Vagina (tissue), 2 donors: ENCODE measurements at regions not wholly inside any gene's neighbourhood (a gene's known extent, or its start where the extent isn't known, plus 50 kb on each side); places are given as distances from the start of the nearest gene placed in this dataset.
"Not testable (repeated sequence)": the region's sequence is repeated elsewhere in the genome, so short reads cannot be mapped to it uniquely, and the experiment has no call there.

Experiments
- DNase-seq, 2 donors: peaks; one replicate each; pipeline ENCODE4 v3.0.0-alpha.2; 2017; ENCODE audit errors: extremely low spot score in 2 of 2
- H3K27ac ChIP-seq: fragments of 200-600 bp; sonication (generic); one replicate; pipeline ENCODE4 v1.5.1; 2019
- H3K27me3 ChIP-seq: fragments of 200-600 bp; sonication (generic); one replicate; pipeline ENCODE4 v1.5.1; 2019
- H3K36me3 ChIP-seq, 2 donors: fragments of 200-600 bp; sonication (generic); one replicate each; pipeline ENCODE4 v1.5.1; 2017 to 2019
- H3K4me1 ChIP-seq: fragments of 200-600 bp; sonication (generic); one replicate; pipeline ENCODE4 v1.5.1; 2019
- H3K4me3 ChIP-seq, 2 donors: fragments of 200-600 bp; sonication (generic); 1 replicate in 1 of 2; 2 replicates in 1 of 2; pipeline ENCODE4 v1.5.1; 2016 to 2019
- H3K9me3 ChIP-seq: fragments of 200-600 bp; sonication (generic); one replicate; pipeline ENCODE4 v1.5.1; 2019
- CTCF ChIP-seq, 3 experiments: fragments of 450-650 bp in 2 of 3; fragments of 200-600 bp in 1 of 3; sonication (generic) in 1 of 3; IDR thresholded peaks; one replicate each; pipeline ENCODE4 v1.5.1; 2017 to 2019; ENCODE audit warnings: antibody characterized with exemption in 3 of 3, mild to moderate bottlenecking in 2 of 3, moderate library complexity in 2 of 3
- POLR2A ChIP-seq, 2 donors: fragments of 450-650 bp; IDR thresholded peaks; one replicate each; pipeline ENCODE4 v1.6.1; 2017; ENCODE audit warnings: antibody characterized with exemption in 2 of 2, mild to moderate bottlenecking in 2 of 2, moderate library complexity in 2 of 2
- POLR2AphosphoS5 ChIP-seq, 2 donors: sonication (generic); formaldehyde crosslinking; IDR thresholded peaks; one replicate each; pipeline ENCODE4 v1.9.0; 2017; ENCODE audit warnings: antibody characterized with exemption in 2 of 2, mild to moderate bottlenecking in 2 of 2, low read depth in 1 of 2; ENCODE audit not compliant: insufficient read depth in 1 of 2
- intact Hi-C: fragments of 100-400 bp; cut with DNase I; formaldehyde crosslinking; loops from one replicate; pipeline ENCODE4 v1.15.1; 2023

- Histone ChIP-seq H3K36me3 (no peaks in the 10 kb centered on the region), H3K9me3 (no peaks in the 10 kb centered on the region), H3K4me1 (no peaks in the 10 kb centered on the region), H3K27ac (no peak overlapping the region), H3K4me3 (no peak overlapping the region), H3K27me3 (no peaks in the 10 kb centered on the region)
- intact Hi-C loops, result no loop called here
- no peak for DNase-seq
- TF ChIP-seq CTCF (IDR thresholded peaks at IDR 0.05) (no peak), POLR2A (IDR thresholded peaks at IDR 0.05) (no peak), POLR2AphosphoS5 (IDR thresholded peaks at IDR 0.05; ENCODE audit: insufficient read depth in 1 of 2, low read depth in 1 of 2) (no peak)
Measured at GRCh38 chr3:193046371-193046770, 128.7 kb upstream of the MB21D2 start.

GRCh38 chr3:193047461-193047860 lies 129.8 kb upstream of the MB21D2 start:
- H3K9me3 ChIP-seq, DNase-seq, H3K4me1 ChIP-seq, H3K36me3 ChIP-seq, H3K4me3 ChIP-seq, H3K27me3 ChIP-seq, intact Hi-C loops, H3K27ac ChIP-seq: not testable (repeated sequence)

- intact Hi-C loops, result no loop called here
- DNase-seq, result no peak
- no peaks in the 10 kb centered on the region for H3K27me3 ChIP-seq
- no peaks in the 10 kb centered on the region for H3K4me1 ChIP-seq
- no peak overlapping the region for H3K27ac ChIP-seq
- H3K36me3 ChIP-seq, result no peaks in the 10 kb centered on the region
- no peak overlapping the region for H3K4me3 ChIP-seq
- H3K9me3 ChIP-seq, result no peaks in the 10 kb centered on the region
- TF ChIP-seq POLR2A (IDR thresholded peaks at IDR 0.05) (no peak), CTCF (IDR thresholded peaks at IDR 0.05) (no peak), POLR2AphosphoS5 (IDR thresholded peaks at IDR 0.05; ENCODE audit: insufficient read depth in 1 of 2, low read depth in 1 of 2) (no peak)
Measured at GRCh38 chr3:193048127-193048526, 130.5 kb upstream of the MB21D2 start.

- Histone ChIP-seq H3K36me3 (no peaks in the 10 kb centered on the region), H3K27me3 (no peaks in the 10 kb centered on the region), H3K4me3 (no peak overlapping the region), H3K9me3 (no peaks in the 10 kb centered on the region), H3K27ac (no peak overlapping the region), H3K4me1 (no peaks in the 10 kb centered on the region)
- no peak for DNase-seq
- TF ChIP-seq POLR2AphosphoS5 (IDR thresholded peaks at IDR 0.05; ENCODE audit: insufficient read depth in 1 of 2, low read depth in 1 of 2) (no peak), POLR2A (IDR thresholded peaks at IDR 0.05) (no peak), CTCF (IDR thresholded peaks at IDR 0.05) (no peak)
- intact Hi-C loops, result no loop called here
Measured at GRCh38 chr3:193049935-193050334, 132.3 kb upstream of the MB21D2 start.

- H3K27ac ChIP-seq, result no peak overlapping the region
- H3K4me3 ChIP-seq, result no peak overlapping the region
- intact Hi-C loops, result no loop called here
- H3K36me3 ChIP-seq, result no peaks in the 10 kb centered on the region
- DNase-seq, result no peak
- no peaks in the 10 kb centered on the region for H3K4me1 ChIP-seq
- no peaks in the 10 kb centered on the region for H3K27me3 ChIP-seq
- no peak for TF ChIP-seq CTCF (IDR thresholded peaks at IDR 0.05)
- TF ChIP-seq POLR2AphosphoS5 (IDR thresholded peaks at IDR 0.05; ENCODE audit: insufficient read depth in 1 of 2, low read depth in 1 of 2), result no peak
- no peak for TF ChIP-seq POLR2A (IDR thresholded peaks at IDR 0.05)
- H3K9me3 ChIP-seq, result no peaks in the 10 kb centered on the region
Measured at GRCh38 chr3:193051314-193051713, 133.7 kb upstream of the MB21D2 start.
